SK-N-SH treated with all-trans-retinoic acid at 6 μM for 48 hours (cell line): ENCODE measurements at regions not wholly inside any gene's neighbourhood (a gene's known extent, or its start where the extent isn't known, plus 50 kb on each side); places are given as distances from the start of the nearest gene placed in this dataset.

Experiments
- CREB5 ChIP-seq: fragments of 250-450 bp; sonication (Bioruptor Pico); IDR thresholded peaks from 2 replicates; pipeline ENCODE4 v1.5.1; 2020; ENCODE audit warnings: low read depth, mild to moderate bottlenecking, moderate library complexity
- ISL1 ChIP-seq: fragments of 250-450 bp; sonication (Bioruptor Pico); IDR thresholded peaks from 2 replicates; pipeline ENCODE4 v2.1.2; 2022; ENCODE audit warnings: mild to moderate bottlenecking, moderate library complexity
- OSR1 ChIP-seq: fragments of 250-450 bp; sonication (Bioruptor Pico); IDR thresholded peaks from 2 replicates; pipeline ENCODE4 v1.8.0; 2022; ENCODE audit warnings: moderate library complexity, mild to moderate bottlenecking, inconsistent platforms
- TSHZ2 ChIP-seq: fragments of 250-450 bp; sonication (Bioruptor Pico); IDR thresholded peaks from 2 replicates; pipeline ENCODE4 v1.5.0; 2020; ENCODE audit warnings: mild to moderate bottlenecking, moderate library complexity
- ZC3H10 ChIP-seq: fragments of 250-450 bp; sonication (Bioruptor Pico); IDR thresholded peaks from 2 replicates; pipeline ENCODE4 v1.5.1; 2021; ENCODE audit warnings: mild to moderate bottlenecking, moderate library complexity
- ZNF565 ChIP-seq: fragments of 450-650 bp; formaldehyde crosslinking; conservative IDR thresholded peaks from 2 replicates; pipeline ENCODE4 v1.5.0; 2020; ENCODE audit warnings: low read depth, mild to moderate bottlenecking, moderate library complexity

GRCh38 chr10:120971671-120972070, 120.5 kb downstream of the WDR11 start:
- TF ChIP-seq ZC3H10 (CRISPR knock-in tag) (no peak), CREB5 (CRISPR knock-in tag) (no peak), ZNF565 (CRISPR knock-in tag) (no peak), ISL1 (no peak), TSHZ2 (CRISPR knock-in tag) (no peak), OSR1 (CRISPR knock-in tag) (no peak)
